HG03575 (cell line): ENCODE measurements at regions not wholly inside any gene's neighbourhood (a gene's known extent, or its start where the extent isn't known, plus 50 kb on each side); places are given as distances from the start of the nearest gene placed in this dataset.

Experiments
- ATAC-seq: cut with Tn5 transposase; IDR thresholded peaks from one replicate; pipeline ENCODE4 v1.9.1; 2021; ENCODE audit not compliant: unreplicated experiment, insufficient number of reproducible peaks, low FRiP score; ENCODE audit errors: extremely low read depth

GRCh38 chr10:106251573-106251972 lies 912.9 kb downstream of the SORCS1 start:
- no peak for ATAC-seq

GRCh38 chr10:106242301-106242700 lies 922.2 kb downstream of the SORCS1 start:
- no peak for ATAC-seq

GRCh38 chr10:106226828-106227227 lies 937.7 kb downstream of the SORCS1 start:
- no peak for ATAC-seq

- no peak for ATAC-seq
These were observed 938.4 kb downstream of the SORCS1 start for GRCh38 chr10:106226142-106226541.

- no peak for ATAC-seq
These were observed 939.8 kb downstream of the SORCS1 start for GRCh38 chr10:106224676-106225075.

- ATAC-seq, result no peak
These were observed 946.9 kb downstream of the SORCS1 start for GRCh38 chr10:106217627-106218026.

GRCh38 chr10:106216085-106216484 lies 948.4 kb downstream of the SORCS1 start:
- no peak for ATAC-seq

GRCh38 chr10:106214243-106214642 lies 950.3 kb downstream of the SORCS1 start:
- no peak for ATAC-seq

GRCh38 chr10:106213493-106213892 lies 951.0 kb downstream of the SORCS1 start:
- ATAC-seq, result no peak

- ATAC-seq, result no peak
These were observed 966.2 kb downstream of the SORCS1 start for GRCh38 chr10:106198275-106198674.

GRCh38 chr10:106189292-106189691 lies 975.2 kb downstream of the SORCS1 start:
- peak; percentile 78 for ATAC-seq

- ATAC-seq, result no peak
These were observed 978.6 kb downstream of the SORCS1 start for GRCh38 chr10:106185951-106186350.

- ATAC-seq, result no peak
These were observed 981.5 kb downstream of the SORCS1 start for GRCh38 chr10:106183041-106183440.

- ATAC-seq, result no peak
These were observed 982.0 kb downstream of the SORCS1 start for GRCh38 chr10:106182542-106182941.

GRCh38 chr10:106181501-106181900 lies 983.0 kb downstream of the SORCS1 start:
- no peak for ATAC-seq

- ATAC-seq, result no peak
These were observed 985.1 kb downstream of the SORCS1 start for GRCh38 chr10:106179430-106179829.

- no peak for ATAC-seq
These were observed 988.6 kb downstream of the SORCS1 start for GRCh38 chr10:106175760-106176377.

- no peak for ATAC-seq
These were observed 990.7 kb downstream of the SORCS1 start for GRCh38 chr10:106173838-106174237.

GRCh38 chr10:106169241-106169640 lies 995.3 kb downstream of the SORCS1 start:
- ATAC-seq, result no peak

GRCh38 chr10:106167946-106168345 lies 996.6 kb downstream of the SORCS1 start:
- no peak for ATAC-seq

GRCh38 chr10:106158241-106158640 lies 1006.3 kb downstream of the SORCS1 start:
- ATAC-seq, result no peak
